ENCODE measurements at regions not wholly inside any gene's neighbourhood (a gene's known extent, or its start where the extent isn't known, plus 50 kb on each side); places are given as distances from the start of the nearest gene placed in this dataset.
A peak's percentile ranks its signal among the peaks of the same experiment; 100 is the strongest.

DNA sequence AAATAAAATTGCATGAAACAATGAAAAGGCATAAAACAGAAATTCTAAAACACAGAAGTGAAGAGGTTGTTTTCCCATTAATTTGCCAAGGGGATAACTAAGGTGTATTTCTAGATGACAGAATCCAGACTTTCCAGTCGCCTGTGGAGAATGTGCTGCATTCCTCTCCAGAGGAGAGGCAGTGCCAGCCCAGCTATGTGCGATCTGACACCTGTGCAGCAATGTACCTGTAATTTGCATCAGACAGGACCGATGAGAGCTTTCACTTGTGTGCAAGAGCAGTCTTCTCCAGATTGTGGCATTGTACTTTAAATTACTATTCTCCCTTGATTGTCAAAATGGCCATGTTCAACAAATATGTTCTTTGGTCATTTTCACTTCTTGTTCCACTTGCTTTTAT is 1037.9 kb downstream of the EFNB2 start:
- no peak overlapping the region for H2BK120ac ChIP-seq (ENCODE audit: low read depth, low read length)
- no peak overlapping the region for H4K8ac ChIP-seq (ENCODE audit: low read depth, low read length)
- no peak overlapping the region for H2AFZ ChIP-seq (ENCODE audit: low read length)
- H3K4me2 ChIP-seq (ENCODE audit: insufficient read depth, low read length, poor library complexity, severe bottlenecking): no peak overlapping the region
- peaks cover 0 to 7% of the 10 kb centered on the region in 2 donors for H3K4me1 ChIP-seq (ENCODE audit: control insufficient read depth in 2 of 2, insufficient read depth in 1 of 2, low read depth in 1 of 2, low read length in 2 of 2)
- no peaks in the 10 kb centered on the region for H3K79me1 ChIP-seq (ENCODE audit: low read depth, low read length)
- H3K14ac ChIP-seq (ENCODE audit: low read length): no peak overlapping the region
- no CpG with 5 or more reads among the region's 3 CpGs for WGBS, 2 donors (ENCODE audit: extremely low coverage in 2 of 2, insufficient read length in 2 of 2, insufficient replicate concordance in 1 of 2)
- no peak overlapping the region for H4K91ac ChIP-seq (ENCODE audit: low read depth, low read length, poor library complexity)
- no peaks in the 10 kb centered on the region for H3K9me3 ChIP-seq (replicated peaks in 1 of 2; ENCODE audit: control insufficient read depth in 2 of 2, insufficient read depth in 1 of 2, low read depth in 1 of 2, low read length in 2 of 2)
- no peak overlapping the region for H3K4me3 ChIP-seq (ENCODE audit: low read length in 2 of 2)
- H3K4ac ChIP-seq (ENCODE audit: low read length): no peak overlapping the region
- no peak overlapping the region for H3K27ac ChIP-seq (replicated peaks; ENCODE audit: low read length)
- H3K9ac ChIP-seq (ENCODE audit: low read depth, low read length, poor library complexity): no peak overlapping the region
- no peak overlapping the region for H2BK5ac ChIP-seq (ENCODE audit: low read length)
- no peak for DNase-seq (ENCODE audit: low spot score)
- no peak overlapping the region for H2BK15ac ChIP-seq (ENCODE audit: low read length)
- H3K27me3 ChIP-seq (ENCODE audit: control insufficient read depth in 3 of 3, insufficient read depth in 3 of 3, low read depth in 1 of 3, low read length in 3 of 3): no peaks in the 10 kb centered on the region
- no peak overlapping the region for H2AK5ac ChIP-seq (ENCODE audit: low read depth, low read length)
- no peak overlapping the region for H3K23ac ChIP-seq (ENCODE audit: low read depth, low read length, poor library complexity)
- no peaks in the 10 kb centered on the region for H3K36me3 ChIP-seq (replicated peaks in 1 of 2; ENCODE audit: control insufficient read depth in 2 of 2, insufficient read depth in 2 of 2, low read length in 2 of 2)
- no peak overlapping the region for H3K18ac ChIP-seq (ENCODE audit: low read length)
- no peak overlapping the region for H2BK12ac ChIP-seq (ENCODE audit: low read length)

DNA sequence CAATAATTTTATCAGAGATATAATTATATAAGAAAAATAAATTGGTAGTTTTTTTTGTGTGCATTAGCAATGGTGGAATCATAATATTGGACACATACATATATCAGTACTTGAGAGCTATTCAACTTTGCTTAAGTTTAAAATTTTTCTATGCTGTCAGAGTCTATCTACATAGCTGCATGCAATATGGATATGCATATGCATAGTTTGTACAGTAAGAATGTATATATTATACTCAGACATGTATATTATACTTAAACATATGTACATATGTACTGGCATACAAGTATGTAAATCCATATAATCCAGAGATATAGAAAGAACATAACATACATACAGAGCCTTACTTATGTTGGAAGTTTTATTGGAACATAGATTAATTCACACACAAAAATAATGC is 1043.2 kb downstream of the EFNB2 start:
- Histone ChIP-seq H3K9ac (ENCODE audit: low read depth, low read length, poor library complexity) (no peak overlapping the region), H3K79me1 (ENCODE audit: low read depth, low read length) (no peaks in the 10 kb centered on the region), H2BK15ac (ENCODE audit: low read length) (no peak overlapping the region), H3K4me3 (ENCODE audit: low read length in 2 of 2) (no peak overlapping the region), H4K8ac (ENCODE audit: low read depth, low read length) (no peak overlapping the region), H2BK5ac (ENCODE audit: low read length) (no peak overlapping the region), H3K36me3 (replicated peaks in 1 of 2; ENCODE audit: control insufficient read depth in 2 of 2, insufficient read depth in 2 of 2, low read length in 2 of 2) (no peaks in the 10 kb centered on the region), H2AK5ac (ENCODE audit: low read depth, low read length) (no peak overlapping the region), H2BK12ac (ENCODE audit: low read length) (no peak overlapping the region), H3K27ac (replicated peaks; ENCODE audit: low read length) (no peak overlapping the region), H3K4ac (ENCODE audit: low read length) (no peak overlapping the region), H3K18ac (ENCODE audit: low read length) (no peak overlapping the region), H3K4me2 (ENCODE audit: insufficient read depth, low read length, poor library complexity, severe bottlenecking) (no peak overlapping the region), H3K9me3 (replicated peaks in 1 of 2; ENCODE audit: control insufficient read depth in 2 of 2, insufficient read depth in 1 of 2, low read depth in 1 of 2, low read length in 2 of 2) (no peaks in the 10 kb centered on the region), H2AFZ (ENCODE audit: low read length) (no peak overlapping the region), H4K91ac (ENCODE audit: low read depth, low read length, poor library complexity) (no peak overlapping the region), H2BK120ac (ENCODE audit: low read depth, low read length) (no peak overlapping the region), H3K23ac (ENCODE audit: low read depth, low read length, poor library complexity) (no peak overlapping the region), H3K14ac (ENCODE audit: low read length) (no peak overlapping the region), H3K4me1 (ENCODE audit: control insufficient read depth in 2 of 2, insufficient read depth in 1 of 2, low read depth in 1 of 2, low read length in 2 of 2) (peaks cover 0 to 3% of the 10 kb centered on the region in 2 donors), H3K27me3 (ENCODE audit: control insufficient read depth in 3 of 3, insufficient read depth in 3 of 3, low read depth in 1 of 3, low read length in 3 of 3) (no peaks in the 10 kb centered on the region)
- no peak for DNase-seq (ENCODE audit: low spot score)

DNA sequence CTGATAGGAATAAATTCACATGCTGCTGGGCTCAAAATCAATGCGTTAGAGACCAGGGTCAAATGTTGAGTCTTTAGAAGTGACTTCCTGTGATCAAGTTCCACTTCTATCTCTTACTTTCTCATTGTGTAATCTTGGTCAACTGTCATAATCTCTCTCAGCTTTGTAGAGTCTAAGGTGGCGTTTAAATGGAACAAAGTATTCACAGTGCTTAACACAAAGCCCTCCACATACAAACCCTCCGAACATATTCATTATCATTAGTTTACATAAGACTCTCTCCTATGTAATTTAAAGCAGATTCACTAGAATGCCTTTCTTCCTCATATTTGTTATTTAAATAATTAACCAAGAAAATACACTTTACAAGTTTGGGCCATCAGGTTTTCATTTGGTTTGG is 1044.1 kb downstream of the EFNB2 start:
- Histone ChIP-seq H4K91ac (ENCODE audit: low read depth, low read length, poor library complexity) (no peak overlapping the region), H3K9ac (ENCODE audit: low read depth, low read length, poor library complexity) (no peak overlapping the region), H2AFZ (ENCODE audit: low read length) (peak overlapping the region; percentile 79), H3K27ac (replicated peaks; ENCODE audit: low read length) (no peak overlapping the region), H3K27me3 (ENCODE audit: control insufficient read depth in 3 of 3, insufficient read depth in 3 of 3, low read depth in 1 of 3, low read length in 3 of 3) (no peaks in the 10 kb centered on the region), H3K4me2 (ENCODE audit: insufficient read depth, low read length, poor library complexity, severe bottlenecking) (no peak overlapping the region), H2BK120ac (ENCODE audit: low read depth, low read length) (no peak overlapping the region), H3K18ac (ENCODE audit: low read length) (no peak overlapping the region), H2BK15ac (ENCODE audit: low read length) (no peak overlapping the region), H3K9me3 (replicated peaks in 1 of 2; ENCODE audit: control insufficient read depth in 2 of 2, insufficient read depth in 1 of 2, low read depth in 1 of 2, low read length in 2 of 2) (no peaks in the 10 kb centered on the region), H3K4me1 (ENCODE audit: control insufficient read depth in 2 of 2, insufficient read depth in 1 of 2, low read depth in 1 of 2, low read length in 2 of 2) (peaks cover 0 to 3% of the 10 kb centered on the region in 2 donors), H3K4me3 (ENCODE audit: low read length in 2 of 2) (no peak overlapping the region), H2BK12ac (ENCODE audit: low read length) (no peak overlapping the region), H2AK5ac (ENCODE audit: low read depth, low read length) (no peak overlapping the region), H3K14ac (ENCODE audit: low read length) (no peak overlapping the region), H4K8ac (ENCODE audit: low read depth, low read length) (no peak overlapping the region), H3K4ac (ENCODE audit: low read length) (no peak overlapping the region), H3K36me3 (replicated peaks in 1 of 2; ENCODE audit: control insufficient read depth in 2 of 2, insufficient read depth in 2 of 2, low read length in 2 of 2) (no peaks in the 10 kb centered on the region), H3K23ac (ENCODE audit: low read depth, low read length, poor library complexity) (no peak overlapping the region), H2BK5ac (ENCODE audit: low read length) (no peak overlapping the region), H3K79me1 (ENCODE audit: low read depth, low read length) (no peaks in the 10 kb centered on the region)
- no CpG with 5 or more reads among the region's 3 CpGs for WGBS, 2 donors (ENCODE audit: extremely low coverage in 2 of 2, insufficient read length in 2 of 2, insufficient replicate concordance in 1 of 2)
- DNase-seq (ENCODE audit: low spot score): no peak

DNA sequence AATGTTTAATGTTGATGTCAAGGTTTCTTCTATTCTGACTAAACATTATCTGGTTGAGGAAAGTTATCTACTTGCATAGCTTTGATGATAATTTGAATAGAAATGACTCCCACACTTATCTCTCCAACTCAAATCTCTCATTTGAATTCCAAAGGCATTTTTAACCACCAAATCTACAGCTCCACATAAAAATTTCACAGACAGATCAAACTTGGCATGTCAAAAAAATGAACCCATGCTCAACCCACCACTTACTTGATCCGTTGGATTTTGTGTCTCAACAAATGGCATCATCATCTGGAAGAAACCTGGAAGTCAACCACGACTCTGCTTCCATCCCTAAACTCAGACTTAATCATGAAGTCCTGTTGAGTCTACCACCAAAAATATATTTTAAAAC is 1050.4 kb downstream of the EFNB2 start:
- H3K4me1 ChIP-seq (ENCODE audit: control insufficient read depth in 2 of 2, insufficient read depth in 1 of 2, low read depth in 1 of 2, low read length in 2 of 2): no peaks in the 10 kb centered on the region
- no peak overlapping the region for H3K23ac ChIP-seq (ENCODE audit: low read depth, low read length, poor library complexity)
- no peak overlapping the region for H2BK5ac ChIP-seq (ENCODE audit: low read length)
- no peak overlapping the region for H3K14ac ChIP-seq (ENCODE audit: low read length)
- H3K18ac ChIP-seq (ENCODE audit: low read length): no peak overlapping the region
- no peak overlapping the region for H4K91ac ChIP-seq (ENCODE audit: low read depth, low read length, poor library complexity)
- no peak for DNase-seq (ENCODE audit: low spot score)
- H3K9me3 ChIP-seq (replicated peaks in 1 of 2; ENCODE audit: control insufficient read depth in 2 of 2, insufficient read depth in 1 of 2, low read depth in 1 of 2, low read length in 2 of 2): no peaks in the 10 kb centered on the region
- H3K36me3 ChIP-seq (replicated peaks in 1 of 2; ENCODE audit: control insufficient read depth in 2 of 2, insufficient read depth in 2 of 2, low read length in 2 of 2): no peaks in the 10 kb centered on the region
- no peak overlapping the region for H3K4me3 ChIP-seq (ENCODE audit: low read length in 2 of 2)
- no peak overlapping the region for H3K9ac ChIP-seq (ENCODE audit: low read depth, low read length, poor library complexity)
- H3K27me3 ChIP-seq (ENCODE audit: control insufficient read depth in 3 of 3, insufficient read depth in 3 of 3, low read depth in 1 of 3, low read length in 3 of 3): no peaks in the 10 kb centered on the region
- H2BK12ac ChIP-seq (ENCODE audit: low read length): no peak overlapping the region
- H2AFZ ChIP-seq (ENCODE audit: low read length): no peak overlapping the region
- H3K4ac ChIP-seq (ENCODE audit: low read length): no peak overlapping the region
- H2AK5ac ChIP-seq (ENCODE audit: low read depth, low read length): no peak overlapping the region
- no peak overlapping the region for H3K4me2 ChIP-seq (ENCODE audit: insufficient read depth, low read length, poor library complexity, severe bottlenecking)
- H3K79me1 ChIP-seq (ENCODE audit: low read depth, low read length): no peaks in the 10 kb centered on the region
- H2BK120ac ChIP-seq (ENCODE audit: low read depth, low read length): no peak overlapping the region
- no CpG with 5 or more reads among the region's 2 CpGs for WGBS, 2 donors (ENCODE audit: extremely low coverage in 2 of 2, insufficient read length in 2 of 2, insufficient replicate concordance in 1 of 2)
- no peak overlapping the region for H4K8ac ChIP-seq (ENCODE audit: low read depth, low read length)
- no peak overlapping the region for H2BK15ac ChIP-seq (ENCODE audit: low read length)
- no peak overlapping the region for H3K27ac ChIP-seq (replicated peaks; ENCODE audit: low read length)

Data from neuronal stem cell (in vitro differentiated cells).